AG04450 (cell line): ENCODE measurements at regions not wholly inside any gene's neighbourhood (a gene's known extent, or its start where the extent isn't known, plus 50 kb on each side); places are given as distances from the start of the nearest gene placed in this dataset.

Experiments
- CTCF ChIA-PET: fragments of 300-600, 350-600 bp; formaldehyde crosslinking; extraction: SDS; loops from one replicate; lab custom pipeline; 2022; ENCODE audit warnings: antibody characterized with exemption, inconsistent platforms; lab: Charles Lee
- POLR2A ChIA-PET: fragments of 350-600 bp; formaldehyde crosslinking; extraction: SDS; loops from one replicate; lab custom pipeline; 2021; ENCODE audit warnings: antibody characterized with exemption, inconsistent platforms; lab: Yijun Ruan, JAX
- DNase-seq: peaks from one replicate; pipeline ENCODE4 v3.0.0-alpha.2; 2011; ENCODE audit warnings: low read depth, low spot score
- H3K27ac ChIP-seq: one replicate; pipeline ENCODE4 v1.5.1; 2012; ENCODE audit warnings: low read depth, low read length, control low read depth
- H3K27me3 ChIP-seq: one replicate; pipeline ENCODE4 v1.6.0; 2012; ENCODE audit warnings: low read length; ENCODE audit not compliant: control insufficient read depth, insufficient read depth
- H3K4me3 ChIP-seq: 2 replicates; pipeline ENCODE4 v1.5.1; 2011; ENCODE audit warnings: mild to moderate bottlenecking, low read depth, low read length, control low read depth
- H3K9me3 ChIP-seq: 2 replicates; pipeline ENCODE4 v1.5.1; 2012; ENCODE audit warnings: low read length; ENCODE audit not compliant: control insufficient read depth, insufficient read depth
- TF ChIP-seq, protein P1 (sequence below): IDR thresholded peaks from 2 replicates; pipeline ENCODE4 v1.5.1; 2011; ENCODE audit warnings: low read depth, low read length, control low read depth, inconsistent platforms

DNA sequence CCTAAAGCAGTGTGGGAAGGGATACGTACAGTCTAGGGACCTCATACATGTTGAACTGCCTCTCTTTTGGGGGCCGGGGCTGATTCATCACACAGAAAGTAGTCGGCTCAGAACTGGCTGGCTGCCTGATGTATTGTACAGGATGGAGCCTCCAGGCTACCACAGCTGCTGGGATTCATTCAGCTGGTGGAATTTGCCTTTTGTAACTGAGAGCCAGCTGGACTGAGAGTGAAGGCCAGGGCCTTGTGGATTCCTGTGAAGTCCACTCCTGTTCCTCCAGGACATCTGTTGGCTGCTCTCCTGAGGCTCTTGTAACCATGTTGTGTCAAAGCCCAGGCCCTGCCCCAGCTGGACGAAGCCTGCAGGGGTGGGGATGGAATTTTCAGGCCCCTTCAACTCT is 116.3 kb upstream of the PRICKLE1 start:
- CTCF ChIA-PET: no interaction called here

DNA sequence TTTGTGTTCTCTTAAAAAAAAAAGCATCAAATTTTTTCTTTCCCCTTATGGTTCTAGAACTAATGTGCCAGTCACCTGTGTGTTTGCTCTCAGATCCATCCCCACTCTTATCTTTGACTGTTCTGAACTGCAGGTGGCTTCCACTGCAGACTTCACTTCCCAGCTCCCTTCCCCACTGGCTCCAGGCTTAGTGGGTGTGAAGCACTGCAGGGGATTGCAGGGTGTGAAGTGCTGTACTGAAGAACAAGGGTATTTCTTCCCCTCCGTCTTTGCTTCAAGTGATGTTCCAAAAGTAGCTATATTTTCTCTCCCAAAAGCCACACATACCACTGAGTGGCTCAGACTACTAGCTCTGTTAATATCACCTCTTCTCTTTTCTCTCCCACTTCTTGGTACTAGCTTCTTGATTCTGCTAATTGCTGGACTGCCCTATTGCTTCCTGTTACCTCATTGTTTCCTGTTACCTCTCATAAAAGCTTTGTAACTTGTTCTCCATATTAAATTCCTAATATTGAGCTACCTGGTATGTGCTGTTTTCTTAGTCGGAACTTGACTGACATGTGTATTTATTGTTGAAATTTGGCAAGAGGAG is 115.4 kb upstream of the PRICKLE1 start:
- no peak for DNase-seq
- CTCF ChIA-PET: interaction anchor here (1.3 kb wide), 1 partner anchor 632 kb away, joined by 3 read pairs; no protein-coding TSS in a partner anchor
- Histone ChIP-seq H3K27me3 (peaks cover 2% of the 10 kb centered on the region), H3K4me3 (no peak overlapping the region), H3K27ac (no peak overlapping the region), H3K9me3 (no peaks in the 10 kb centered on the region)
- TF ChIP-seq, protein P1, sequence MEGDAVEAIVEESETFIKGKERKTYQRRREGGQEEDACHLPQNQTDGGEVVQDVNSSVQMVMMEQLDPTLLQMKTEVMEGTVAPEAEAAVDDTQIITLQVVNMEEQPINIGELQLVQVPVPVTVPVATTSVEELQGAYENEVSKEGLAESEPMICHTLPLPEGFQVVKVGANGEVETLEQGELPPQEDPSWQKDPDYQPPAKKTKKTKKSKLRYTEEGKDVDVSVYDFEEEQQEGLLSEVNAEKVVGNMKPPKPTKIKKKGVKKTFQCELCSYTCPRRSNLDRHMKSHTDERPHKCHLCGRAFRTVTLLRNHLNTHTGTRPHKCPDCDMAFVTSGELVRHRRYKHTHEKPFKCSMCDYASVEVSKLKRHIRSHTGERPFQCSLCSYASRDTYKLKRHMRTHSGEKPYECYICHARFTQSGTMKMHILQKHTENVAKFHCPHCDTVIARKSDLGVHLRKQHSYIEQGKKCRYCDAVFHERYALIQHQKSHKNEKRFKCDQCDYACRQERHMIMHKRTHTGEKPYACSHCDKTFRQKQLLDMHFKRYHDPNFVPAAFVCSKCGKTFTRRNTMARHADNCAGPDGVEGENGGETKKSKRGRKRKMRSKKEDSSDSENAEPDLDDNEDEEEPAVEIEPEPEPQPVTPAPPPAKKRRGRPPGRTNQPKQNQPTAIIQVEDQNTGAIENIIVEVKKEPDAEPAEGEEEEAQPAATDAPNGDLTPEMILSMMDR: no peak
- POLR2A ChIA-PET: interaction anchor here (0.7 kb wide), 1 partner anchor 221 kb away, joined by 3 read pairs; no protein-coding TSS in a partner anchor

More for the DNA sequence above, 116.3 kb upstream of the PRICKLE1 start:
- TF ChIP-seq, protein P1: no peak
- H3K27me3 ChIP-seq: peaks cover 2% of the 10 kb centered on the region
- no peak overlapping the region for H3K4me3 ChIP-seq
- DNase-seq: peak; percentile 91
- H3K27ac ChIP-seq: peak overlapping the region; percentile 70
- POLR2A ChIA-PET: interaction anchor here (0.6 kb wide), 1 partner anchor 228 kb away, joined by 11 read pairs; no protein-coding TSS in a partner anchor
- H3K9me3 ChIP-seq: no peaks in the 10 kb centered on the region

DNA sequence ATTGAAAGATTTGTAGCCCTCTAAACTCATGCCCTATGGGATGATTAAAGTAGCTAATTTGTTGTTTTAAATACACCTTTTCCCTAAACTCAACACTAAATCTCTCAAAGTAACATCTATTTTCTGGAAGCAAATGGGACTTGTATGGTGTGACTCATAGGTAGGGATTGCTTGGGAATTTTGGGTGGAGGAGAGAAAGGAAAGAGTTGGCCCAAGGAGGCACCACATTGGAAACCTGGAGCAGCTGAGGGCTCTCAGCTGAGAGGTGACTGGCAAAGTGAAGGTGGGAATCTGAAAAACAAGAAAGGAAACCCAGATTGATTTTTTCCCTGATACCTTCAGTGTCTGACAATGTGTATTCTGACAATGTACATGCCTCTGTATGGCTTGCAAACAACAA is 114.8 kb upstream of the PRICKLE1 start:
- DNase-seq: no peak
- Histone ChIP-seq H3K27me3 (peaks cover 2% of the 10 kb centered on the region), H3K4me3 (no peak overlapping the region), H3K9me3 (no peaks in the 10 kb centered on the region), H3K27ac (no peak overlapping the region)
- POLR2A ChIA-PET: no interaction called here
- CTCF ChIA-PET: interaction anchor here (1.3 kb wide), 1 partner anchor 632 kb away, joined by 3 read pairs; no protein-coding TSS in a partner anchor
- TF ChIP-seq, protein P1: no peak

DNA sequence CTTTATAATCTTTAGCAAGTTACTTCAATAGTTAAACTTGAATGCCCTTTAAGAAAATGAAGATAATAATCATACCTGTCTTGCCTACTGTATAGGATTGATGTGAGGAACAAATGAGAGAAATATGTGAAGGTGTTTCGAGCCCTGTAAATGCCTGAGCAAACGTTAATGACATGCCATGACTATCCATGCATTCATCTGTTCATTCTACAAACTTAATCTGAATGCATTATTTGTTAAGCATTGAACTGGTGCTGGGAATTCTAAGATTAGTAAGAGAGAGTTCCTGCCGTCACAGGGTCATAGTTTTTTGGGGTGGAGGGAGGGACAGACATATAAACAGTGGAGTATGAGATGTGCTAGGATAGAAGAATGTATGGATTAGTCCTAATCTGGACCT is 111.5 kb upstream of the PRICKLE1 start:
- ChIA-PET POLR2A (no interaction called here), CTCF (no interaction called here)
- Histone ChIP-seq H3K27me3 (peaks cover 2% of the 10 kb centered on the region), H3K4me3 (no peak overlapping the region), H3K9me3 (no peaks in the 10 kb centered on the region), H3K27ac (no peak overlapping the region)
- TF ChIP-seq, protein P1: no peak
- no peak for DNase-seq

DNA sequence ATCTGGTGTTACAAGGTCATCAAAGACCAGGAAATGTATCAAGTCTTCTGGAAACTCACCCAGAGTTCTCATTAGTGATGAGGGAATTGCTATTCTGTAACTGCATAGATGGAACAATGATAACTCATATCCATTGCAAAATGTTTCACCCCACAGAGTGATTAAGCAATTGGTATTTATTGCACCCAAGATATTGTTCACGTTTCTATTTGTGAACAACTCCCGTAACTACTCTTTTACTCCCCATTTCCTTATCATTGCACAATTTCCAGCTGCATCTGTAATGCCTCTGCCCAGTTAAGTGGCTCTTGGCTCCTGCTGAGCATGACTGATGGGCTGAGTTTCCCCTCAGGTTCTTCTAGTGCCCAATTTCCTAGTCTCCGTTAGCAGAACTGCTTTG is 108.7 kb upstream of the PRICKLE1 start:
- Histone ChIP-seq H3K27me3 (peaks cover 2% of the 10 kb centered on the region), H3K4me3 (no peak overlapping the region), H3K9me3 (no peaks in the 10 kb centered on the region; the same call in 1 of the 2 replicates), H3K27ac (no peak overlapping the region)
- POLR2A ChIA-PET: no interaction called here
- TF ChIP-seq, protein P1: no peak
- CTCF ChIA-PET: no interaction called here
- DNase-seq: no peak
